GM12878 (cell line): ENCODE measurements at regions not wholly inside any gene's neighbourhood (a gene's known extent, or its start where the extent isn't known, plus 50 kb on each side); places are given as distances from the start of the nearest gene placed in this dataset.

Source experiments
- ATAC-seq: fragments of 200-7000 bp; cut with Tn5 transposase; 3 replicates; pipeline ENCODE4 v1.9.1; 2020; ENCODE audit warnings: mild to moderate bottlenecking, moderate library complexity
- BruUV-seq: library from RNA; stranded (reverse); fragments of 400-500 nt; replicated peaks from 2 replicates; lab custom pipeline; 2021; lab: Mats Ljungman, UMichigan
- CTCF ChIA-PET: fragments of 300-600 bp; sonication (Branson Sonifier 250); formaldehyde crosslinking; extraction: SDS; loops from one replicate; lab custom pipeline; 2021; ENCODE audit warnings: inconsistent platforms; lab: Yijun Ruan, JAX
- POLR2A ChIA-PET: fragments of 350-600 bp; formaldehyde crosslinking; extraction: SDS; loops from one replicate; lab custom pipeline; 2021; ENCODE audit warnings: inconsistent platforms; lab: Charles Lee
- RAD21 ChIA-PET: fragments of 300-600 bp; sonication (Branson Sonifier 250); formaldehyde crosslinking; loops from one replicate; lab custom pipeline; 2023; ENCODE audit warnings: antibody characterized with exemption; ENCODE audit not compliant: unreplicated experiment; lab: Charles Lee
- SMC1A ChIA-PET: fragments of 300-600 bp; sonication (Branson Sonifier 250); formaldehyde crosslinking; loops from one replicate; lab custom pipeline; 2023; ENCODE audit not compliant: unreplicated experiment, uncharacterized antibody; lab: Charles Lee
- DNase-seq: peaks from one replicate; pipeline ENCODE4 v3.0.0-alpha.2; 2011; ENCODE audit warnings: low read depth, low spot score
- FAIRE-seq: peaks from 3 replicates; lab custom pipeline; 2011; peaks lifted over from hg19 to GRCh38; lab: Jason Lieb, UNC
- H2AFZ ChIP-seq: 2 replicates; pipeline ENCODE4 v1.6.0; 2011; ENCODE audit warnings: low read depth, low read length, control low read depth; ENCODE audit not compliant: control insufficient read depth
- H3K27ac ChIP-seq: 2 replicates; pipeline ENCODE4 v1.5.1; 2011; ENCODE audit warnings: control low read depth; ENCODE audit not compliant: control insufficient read depth, insufficient read depth
- H3K27me3 ChIP-seq, 2 experiments: replicated peaks in 1 of 2; 2 replicates each; pipeline versions ENCODE4 v1.6.0 to v1.6.1; 2011; ENCODE audit warnings: low read length in 1 of 2; ENCODE audit not compliant: control insufficient read depth in 2 of 2, insufficient read depth in 2 of 2
- H3K36me3 ChIP-seq, 2 experiments: 2 replicates each; pipeline ENCODE4 v1.5.1; 2011; ENCODE audit warnings: low read length in 1 of 2; ENCODE audit not compliant: control insufficient read depth in 2 of 2, insufficient read depth in 2 of 2
- H3K4me1 ChIP-seq: 2 replicates; pipeline ENCODE4 v1.6.1; 2011; ENCODE audit warnings: mild to moderate bottlenecking, low read length, moderate library complexity, mixed read lengths; ENCODE audit not compliant: control insufficient read depth, insufficient read depth
- H3K4me2 ChIP-seq: 2 replicates; pipeline ENCODE4 v1.6.0; 2011; ENCODE audit warnings: control low read depth; ENCODE audit not compliant: control insufficient read depth, insufficient read depth
- H3K4me3 ChIP-seq: fragments of 200-600 bp; sonication (generic); 2 replicates; pipeline ENCODE4 v1.5.1; 2016
- H3K79me2 ChIP-seq: 2 replicates; pipeline ENCODE4 v1.6.0; 2011; ENCODE audit warnings: low read length; ENCODE audit not compliant: control insufficient read depth, insufficient read depth
- H3K9ac ChIP-seq: 2 replicates; pipeline ENCODE4 v1.8.0; 2011; ENCODE audit warnings: low read length, control low read depth, mixed read lengths; ENCODE audit not compliant: control insufficient read depth, insufficient read depth
- H3K9me3 ChIP-seq: replicated peaks from 3 replicates; pipeline ENCODE4 v1.5.1; 2011; ENCODE audit warnings: mild to moderate bottlenecking, low read length; ENCODE audit not compliant: control insufficient read depth, insufficient read depth
- H4K20me1 ChIP-seq: 2 replicates; pipeline ENCODE4 v1.6.0; 2011; ENCODE audit not compliant: control insufficient read depth, insufficient read depth
- CREB1 ChIP-seq: IDR thresholded peaks from 2 replicates; pipeline ENCODE4 v1.6.1; 2012; ENCODE audit warnings: low read depth, mild to moderate bottlenecking, inconsistent platforms
- SP1 ChIP-seq: IDR thresholded peaks from one replicate; pipeline ENCODE4 v1.6.1; 2011; ENCODE audit warnings: low read depth, low read length
- SPI1 ChIP-seq: IDR thresholded peaks from 2 replicates; pipeline ENCODE4 v1.6.1; 2011; ENCODE audit warnings: low read depth, mild to moderate bottlenecking, low read length, moderate library complexity, borderline replicate concordance; ENCODE audit not compliant: insufficient read depth
- TAF1 ChIP-seq: IDR thresholded peaks from 2 replicates; pipeline ENCODE4 v1.6.1; 2011; ENCODE audit warnings: mild to moderate bottlenecking, low read depth, low read length, borderline replicate concordance
- YBX1 ChIP-seq: fragments of 450-650 bp; IDR thresholded peaks from 2 replicates; pipeline ENCODE4 v1.6.1; 2016; ENCODE audit warnings: antibody characterized with exemption
- ZBTB11 ChIP-seq: fragments of 450-650 bp; formaldehyde crosslinking; IDR thresholded peaks from 2 replicates; pipeline ENCODE4 v1.5.0; 2022; ENCODE audit warnings: mild to moderate bottlenecking, missing genetic modification characterization
- in situ Hi-C: fragments of 300-500 bp; cut with MboI; formaldehyde crosslinking; loops from 9 replicates; pipeline ENCODE4 v1.14.3; 2018; ENCODE audit warnings: mixed read lengths
- intact Hi-C: fragments of 100-400 bp; cut with micrococcal nuclease; formaldehyde crosslinking; loops from one replicate; pipeline ENCODE4 v1.14.2; 2022; ENCODE audit not compliant: unreplicated experiment
- TF ChIP-seq, protein P1 (sequence below): IDR thresholded peaks from 2 replicates; pipeline ENCODE4 v1.6.1; 2012; ENCODE audit warnings: low read depth, low read length, improper control_type of control experiment
- TF ChIP-seq, protein P2 (sequence below), 3 experiments: IDR thresholded peaks in 2 of 3; conservative IDR thresholded peaks in 1 of 3; 2 replicates each; pipeline ENCODE4 v1.5.1; 2011; ENCODE audit warnings: low read depth in 3 of 3, low read length in 3 of 3, mild to moderate bottlenecking in 3 of 3, control low read depth in 2 of 3, moderate library complexity in 2 of 3, inconsistent platforms in 1 of 3, mixed read lengths in 1 of 3; ENCODE audit not compliant: control insufficient read depth in 2 of 3, insufficient read depth in 1 of 3; ENCODE audit errors: extremely low read depth in 1 of 3
- TF ChIP-seq, protein P3 (sequence below): fragments of 450-650 bp; formaldehyde crosslinking; IDR thresholded peaks from 2 replicates; pipeline ENCODE4 v1.4.0; 2020; ENCODE audit warnings: mild to moderate bottlenecking, moderate library complexity

GRCh38 chr1:81369833-81370232, 430.9 kb upstream of the ADGRL2 start:
- Histone ChIP-seq H3K27me3 (no peaks in the 10 kb centered on the region), H3K79me2 (no peaks in the 10 kb centered on the region), H4K20me1 (no peaks in the 10 kb centered on the region), H3K4me1 (no peaks in the 10 kb centered on the region), H3K4me3 (no peak overlapping the region), H3K4me2 (no peak overlapping the region), H3K9me3 (no peaks in the 10 kb centered on the region), H2AFZ (no peak overlapping the region), H3K36me3 (no peaks in the 10 kb centered on the region)
- no peak for DNase-seq
- SMC1A ChIA-PET = no interaction called here
- intact Hi-C loops = no loop called here
- POLR2A ChIA-PET = no interaction called here
- no peak for FAIRE-seq
- in situ Hi-C loops = no loop called here
- BruUV-seq = no TSS peak
- CTCF ChIA-PET = no interaction called here
- no peak for ATAC-seq
- TF ChIP-seq, protein P1, sequence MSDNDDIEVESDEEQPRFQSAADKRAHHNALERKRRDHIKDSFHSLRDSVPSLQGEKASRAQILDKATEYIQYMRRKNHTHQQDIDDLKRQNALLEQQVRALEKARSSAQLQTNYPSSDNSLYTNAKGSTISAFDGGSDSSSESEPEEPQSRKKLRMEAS = no peak
- TF ChIP-seq, all 136 proteins: peak for 0
- RAD21 ChIA-PET = no interaction called here
- Histone ChIP-seq H3K9ac (no peak overlapping the region), H3K27ac (no peak overlapping the region)

GRCh38 chr1:81366173-81366572, 434.6 kb upstream of the ADGRL2 start:
- no peaks in the 10 kb centered on the region for H3K4me1 ChIP-seq
- no peaks in the 10 kb centered on the region for H4K20me1 ChIP-seq
- H3K27me3 ChIP-seq = no peaks in the 10 kb centered on the region
- FAIRE-seq (no peak), ATAC-seq (no peak), DNase-seq (no peak)
- H3K79me2 ChIP-seq = no peaks in the 10 kb centered on the region
- no peaks in the 10 kb centered on the region for H3K36me3 ChIP-seq
- CTCF ChIA-PET = no interaction called here
- RAD21 ChIA-PET = interaction anchor here (0.7 kb wide), 1 partner anchor 446 kb away, joined by 3 read pairs; no protein-coding TSS in a partner anchor
- SMC1A ChIA-PET = interaction anchor here (1.0 kb wide), 1 partner anchor 460 kb away, joined by 3 read pairs; no protein-coding TSS in a partner anchor
- in situ Hi-C loops (no loop called here), intact Hi-C loops (no loop called here)
- TF ChIP-seq SP1 (no peak), CREB1 (no peak), SPI1 (no peak), YBX1 (no peak), ZBTB11 (CRISPR knock-in tag) (no peak), TAF1 (no peak)
- TF ChIP-seq, protein P2, sequence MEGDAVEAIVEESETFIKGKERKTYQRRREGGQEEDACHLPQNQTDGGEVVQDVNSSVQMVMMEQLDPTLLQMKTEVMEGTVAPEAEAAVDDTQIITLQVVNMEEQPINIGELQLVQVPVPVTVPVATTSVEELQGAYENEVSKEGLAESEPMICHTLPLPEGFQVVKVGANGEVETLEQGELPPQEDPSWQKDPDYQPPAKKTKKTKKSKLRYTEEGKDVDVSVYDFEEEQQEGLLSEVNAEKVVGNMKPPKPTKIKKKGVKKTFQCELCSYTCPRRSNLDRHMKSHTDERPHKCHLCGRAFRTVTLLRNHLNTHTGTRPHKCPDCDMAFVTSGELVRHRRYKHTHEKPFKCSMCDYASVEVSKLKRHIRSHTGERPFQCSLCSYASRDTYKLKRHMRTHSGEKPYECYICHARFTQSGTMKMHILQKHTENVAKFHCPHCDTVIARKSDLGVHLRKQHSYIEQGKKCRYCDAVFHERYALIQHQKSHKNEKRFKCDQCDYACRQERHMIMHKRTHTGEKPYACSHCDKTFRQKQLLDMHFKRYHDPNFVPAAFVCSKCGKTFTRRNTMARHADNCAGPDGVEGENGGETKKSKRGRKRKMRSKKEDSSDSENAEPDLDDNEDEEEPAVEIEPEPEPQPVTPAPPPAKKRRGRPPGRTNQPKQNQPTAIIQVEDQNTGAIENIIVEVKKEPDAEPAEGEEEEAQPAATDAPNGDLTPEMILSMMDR (IDR thresholded peaks at IDR 0.05 in 2 of 3, conservative IDR thresholded peaks at IDR 0.05 in 1 of 3; ENCODE audit: control insufficient read depth in 2 of 3, extremely low read depth in 1 of 3, insufficient read depth in 1 of 3, low read depth in 3 of 3, low read length in 3 of 3) = no peak
- TF ChIP-seq, protein P3, sequence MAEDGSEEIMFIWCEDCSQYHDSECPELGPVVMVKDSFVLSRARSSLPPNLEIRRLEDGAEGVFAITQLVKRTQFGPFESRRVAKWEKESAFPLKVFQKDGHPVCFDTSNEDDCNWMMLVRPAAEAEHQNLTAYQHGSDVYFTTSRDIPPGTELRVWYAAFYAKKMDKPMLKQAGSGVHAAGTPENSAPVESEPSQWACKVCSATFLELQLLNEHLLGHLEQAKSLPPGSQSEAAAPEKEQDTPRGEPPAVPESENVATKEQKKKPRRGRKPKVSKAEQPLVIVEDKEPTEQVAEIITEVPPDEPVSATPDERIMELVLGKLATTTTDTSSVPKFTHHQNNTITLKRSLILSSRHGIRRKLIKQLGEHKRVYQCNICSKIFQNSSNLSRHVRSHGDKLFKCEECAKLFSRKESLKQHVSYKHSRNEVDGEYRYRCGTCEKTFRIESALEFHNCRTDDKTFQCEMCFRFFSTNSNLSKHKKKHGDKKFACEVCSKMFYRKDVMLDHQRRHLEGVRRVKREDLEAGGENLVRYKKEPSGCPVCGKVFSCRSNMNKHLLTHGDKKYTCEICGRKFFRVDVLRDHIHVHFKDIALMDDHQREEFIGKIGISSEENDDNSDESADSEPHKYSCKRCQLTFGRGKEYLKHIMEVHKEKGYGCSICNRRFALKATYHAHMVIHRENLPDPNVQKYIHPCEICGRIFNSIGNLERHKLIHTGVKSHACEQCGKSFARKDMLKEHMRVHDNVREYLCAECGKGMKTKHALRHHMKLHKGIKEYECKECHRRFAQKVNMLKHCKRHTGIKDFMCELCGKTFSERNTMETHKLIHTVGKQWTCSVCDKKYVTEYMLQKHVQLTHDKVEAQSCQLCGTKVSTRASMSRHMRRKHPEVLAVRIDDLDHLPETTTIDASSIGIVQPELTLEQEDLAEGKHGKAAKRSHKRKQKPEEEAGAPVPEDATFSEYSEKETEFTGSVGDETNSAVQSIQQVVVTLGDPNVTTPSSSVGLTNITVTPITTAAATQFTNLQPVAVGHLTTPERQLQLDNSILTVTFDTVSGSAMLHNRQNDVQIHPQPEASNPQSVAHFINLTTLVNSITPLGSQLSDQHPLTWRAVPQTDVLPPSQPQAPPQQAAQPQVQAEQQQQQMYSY (CRISPR knock-in tag) = no peak
- no peaks in the 10 kb centered on the region for H3K9me3 ChIP-seq
- H3K27ac ChIP-seq = no peak overlapping the region
- no TSS peak for BruUV-seq
- H3K4me2 ChIP-seq = no peak overlapping the region
- POLR2A ChIA-PET = no interaction called here
- no peak overlapping the region for H3K9ac ChIP-seq
- H2AFZ ChIP-seq = no peak overlapping the region
- H3K4me3 ChIP-seq = no peak overlapping the region
